Astrocyte of the cerebellum (primary cell): ENCODE measurements at regions not wholly inside any gene's neighbourhood (a gene's known extent, or its start where the extent isn't known, plus 50 kb on each side); places are given as distances from the start of the nearest gene placed in this dataset.

ENCODE experiments used
- DNase-seq: peaks from one replicate; pipeline ENCODE4 v3.0.0-alpha.2; 2011; ENCODE audit warnings: low read depth
- H3K4me3 ChIP-seq: 2 replicates; pipeline ENCODE4 v1.5.1; 2011; ENCODE audit warnings: mild to moderate bottlenecking, low read depth, low read length, moderate library complexity
- in situ Hi-C: cut with HindIII; loops from 2 replicates; pipeline ENCODE4 v1.10.0; 2017; ENCODE audit warnings: low sequenced_read_pairs
- TF ChIP-seq, protein P1 (sequence below): IDR thresholded peaks from 2 replicates; pipeline ENCODE4 v1.5.1; 2012; ENCODE audit warnings: low read length, low read depth, moderate library complexity, mild to moderate bottlenecking; ENCODE audit errors: missing control alignments

DNA sequence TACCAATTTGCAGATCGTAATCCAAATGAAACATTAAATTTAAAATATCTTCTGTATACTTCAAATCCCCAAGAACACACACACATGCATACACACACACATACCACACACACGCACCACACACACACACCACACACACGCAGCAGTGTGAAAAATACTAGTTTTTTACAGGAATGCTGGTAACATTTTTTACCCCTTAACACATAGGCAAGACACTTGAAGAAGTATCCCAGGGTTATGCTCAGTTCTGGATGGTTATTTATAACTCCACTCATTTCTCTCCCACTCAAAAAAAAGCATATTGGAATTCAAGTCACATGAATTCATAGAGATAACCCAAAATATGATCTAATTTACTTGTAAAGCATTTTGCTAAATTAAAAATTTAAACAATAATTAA, 325.5 kb upstream of the SLC7A11 start:
- no peak overlapping the region for H3K4me3 ChIP-seq
- TF ChIP-seq, protein P1, sequence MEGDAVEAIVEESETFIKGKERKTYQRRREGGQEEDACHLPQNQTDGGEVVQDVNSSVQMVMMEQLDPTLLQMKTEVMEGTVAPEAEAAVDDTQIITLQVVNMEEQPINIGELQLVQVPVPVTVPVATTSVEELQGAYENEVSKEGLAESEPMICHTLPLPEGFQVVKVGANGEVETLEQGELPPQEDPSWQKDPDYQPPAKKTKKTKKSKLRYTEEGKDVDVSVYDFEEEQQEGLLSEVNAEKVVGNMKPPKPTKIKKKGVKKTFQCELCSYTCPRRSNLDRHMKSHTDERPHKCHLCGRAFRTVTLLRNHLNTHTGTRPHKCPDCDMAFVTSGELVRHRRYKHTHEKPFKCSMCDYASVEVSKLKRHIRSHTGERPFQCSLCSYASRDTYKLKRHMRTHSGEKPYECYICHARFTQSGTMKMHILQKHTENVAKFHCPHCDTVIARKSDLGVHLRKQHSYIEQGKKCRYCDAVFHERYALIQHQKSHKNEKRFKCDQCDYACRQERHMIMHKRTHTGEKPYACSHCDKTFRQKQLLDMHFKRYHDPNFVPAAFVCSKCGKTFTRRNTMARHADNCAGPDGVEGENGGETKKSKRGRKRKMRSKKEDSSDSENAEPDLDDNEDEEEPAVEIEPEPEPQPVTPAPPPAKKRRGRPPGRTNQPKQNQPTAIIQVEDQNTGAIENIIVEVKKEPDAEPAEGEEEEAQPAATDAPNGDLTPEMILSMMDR: no peak
- in situ Hi-C loops: no loop called here
- DNase-seq: no peak

- in situ Hi-C loops: no loop called here
- TF ChIP-seq, protein P1: no peak
- DNase-seq: no peak
- H3K4me3 ChIP-seq: no peak overlapping the region
Measured at GRCh38 chr4:138565576-138565975, 323.4 kb upstream of the SLC7A11 start.

GRCh38 chr4:138562544-138562991, 320.4 kb upstream of the SLC7A11 start:
- peak; percentile 79 for DNase-seq
- in situ Hi-C loops: no loop called here
- TF ChIP-seq, protein P1: no peak
- no peak overlapping the region for H3K4me3 ChIP-seq

GRCh38 chr4:138561906-138562305, 319.8 kb upstream of the SLC7A11 start:
- no peak overlapping the region for H3K4me3 ChIP-seq
- TF ChIP-seq, protein P1: no peak
- in situ Hi-C loops: no loop called here
- DNase-seq: no peak

DNA sequence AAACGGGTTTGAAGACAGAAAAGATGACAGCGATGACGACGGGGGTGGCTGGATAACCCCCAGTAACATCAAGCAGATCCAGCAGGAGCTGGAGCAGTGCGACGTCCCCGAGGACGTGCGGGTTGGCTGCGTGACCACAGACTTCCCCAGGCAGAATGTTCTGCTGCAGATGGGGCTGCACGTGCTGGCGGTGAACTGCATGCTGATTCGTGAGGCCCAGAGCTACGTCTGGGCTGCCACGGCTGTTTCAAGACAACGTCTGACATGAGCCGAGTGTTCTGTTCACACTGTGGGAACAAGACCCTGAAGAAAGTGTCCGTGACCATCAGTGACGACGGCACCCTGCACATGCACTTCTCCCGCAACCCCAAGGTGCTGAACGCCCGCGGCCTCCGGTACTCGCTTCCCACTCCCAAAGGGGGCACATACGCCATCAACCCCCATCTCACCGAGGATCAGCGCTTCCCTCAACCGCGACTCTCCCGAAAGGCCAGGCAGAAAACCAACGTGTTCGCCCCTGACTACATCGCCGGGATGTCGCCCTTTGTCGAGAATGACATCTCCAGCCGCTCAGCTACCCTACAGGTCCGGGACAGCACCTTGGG, 319.2 kb upstream of the SLC7A11 start:
- DNase-seq: no peak
- TF ChIP-seq, protein P1: no peak
- no peak overlapping the region for H3K4me3 ChIP-seq
- in situ Hi-C loops: no loop called here

- no peak overlapping the region for H3K4me3 ChIP-seq
Measured at GRCh38 chr4:138560448-138560847, 318.3 kb upstream of the SLC7A11 start.

More at GRCh38 chr4:138560448-138560847, 318.3 kb upstream of the SLC7A11 start:
- DNase-seq: no peak
- in situ Hi-C loops: no loop called here
- TF ChIP-seq, protein P1: no peak
